Osteoblast (primary cell): ENCODE measurements at regions not wholly inside any gene's neighbourhood (a gene's known extent, or its start where the extent isn't known, plus 50 kb on each side); places are given as distances from the start of the nearest gene placed in this dataset.

Experiments
- DNase-seq: peaks from one replicate; pipeline ENCODE4 v3.0.0; 2011; ENCODE audit warnings: low spot score, mixed read lengths; ENCODE audit not compliant: insufficient read length; ENCODE audit errors: missing footprints
- H2AFZ ChIP-seq: 2 replicates; pipeline ENCODE4 v1.6.0; 2011; ENCODE audit warnings: mild to moderate bottlenecking, low read length
- H3K27ac ChIP-seq: 2 replicates; pipeline ENCODE4 v1.5.1; 2011; ENCODE audit warnings: mild to moderate bottlenecking, low read depth, low read length, moderate library complexity
- H3K27me3 ChIP-seq: 2 replicates; pipeline ENCODE4 v1.6.0; 2012; ENCODE audit warnings: mild to moderate bottlenecking, control low read depth, inconsistent platforms, low read length, moderate library complexity; ENCODE audit not compliant: insufficient read depth
- H3K36me3 ChIP-seq: 2 replicates; pipeline ENCODE4 v1.5.1; 2011; ENCODE audit warnings: mild to moderate bottlenecking, low read length, control low read depth, moderate library complexity; ENCODE audit not compliant: insufficient read depth
- H3K4me1 ChIP-seq: 2 replicates; pipeline ENCODE4 v1.5.1; 2011; ENCODE audit warnings: mild to moderate bottlenecking, low read length, control low read depth, moderate library complexity; ENCODE audit not compliant: insufficient read depth
- H3K4me2 ChIP-seq: 2 replicates; pipeline ENCODE4 v1.6.0; 2011; ENCODE audit warnings: mild to moderate bottlenecking, low read length; ENCODE audit not compliant: insufficient read depth
- H3K4me3 ChIP-seq: fragments of 200-600 bp; sonication (generic); 3 replicates; pipeline ENCODE4 v1.5.1; 2012; ENCODE audit warnings: mild to moderate bottlenecking, low read length, inconsistent platforms; ENCODE audit not compliant: insufficient read depth
- H3K79me2 ChIP-seq: 2 replicates; pipeline ENCODE4 v1.6.0; 2012; ENCODE audit warnings: mild to moderate bottlenecking, low read length, control low read depth, inconsistent platforms; ENCODE audit not compliant: insufficient read depth
- H3K9me3 ChIP-seq: 2 replicates; pipeline ENCODE4 v1.5.1; 2011; ENCODE audit warnings: low read depth, low read length, control low read depth
- H4K20me1 ChIP-seq: 2 replicates; pipeline ENCODE4 v1.6.0; 2012; ENCODE audit warnings: mild to moderate bottlenecking, low read length, control low read depth; ENCODE audit not compliant: insufficient read depth
- TF ChIP-seq, protein P1 (sequence below): IDR thresholded peaks from 2 replicates; pipeline ENCODE4 v1.5.1; 2011; ENCODE audit warnings: mild to moderate bottlenecking, low read depth, low read length, moderate library complexity; ENCODE audit errors: extremely low read depth

DNA sequence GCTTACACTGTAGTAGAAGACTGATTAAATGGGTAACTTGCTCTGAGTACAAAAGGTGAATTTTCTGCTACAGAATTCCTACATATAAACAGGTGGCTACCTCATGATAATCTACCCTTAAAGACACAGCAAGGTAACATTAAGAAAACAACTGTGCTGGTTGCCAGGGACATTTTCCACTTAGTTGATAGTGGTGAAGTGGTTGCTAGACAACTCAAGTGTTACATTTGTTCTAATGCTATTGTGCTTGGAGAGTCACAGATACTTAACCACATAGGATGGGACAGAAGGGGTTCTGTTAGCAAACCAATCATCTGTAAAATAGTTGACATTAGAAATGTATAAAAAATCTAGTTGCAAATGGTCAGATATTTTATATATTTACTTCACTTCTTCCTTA lies 870.3 kb upstream of the SEL1L start:
- Histone ChIP-seq H4K20me1 (no peaks in the 10 kb centered on the region), H2AFZ (no peak overlapping the region), H3K79me2 (no peaks in the 10 kb centered on the region), H3K4me1 (no peaks in the 10 kb centered on the region), H3K36me3 (no peaks in the 10 kb centered on the region), H3K27ac (no peak overlapping the region), H3K4me2 (no peak overlapping the region), H3K27me3 (no peaks in the 10 kb centered on the region), H3K4me3 (no peak overlapping the region), H3K9me3 (no peaks in the 10 kb centered on the region)
- no peak for DNase-seq
- TF ChIP-seq, protein P1, sequence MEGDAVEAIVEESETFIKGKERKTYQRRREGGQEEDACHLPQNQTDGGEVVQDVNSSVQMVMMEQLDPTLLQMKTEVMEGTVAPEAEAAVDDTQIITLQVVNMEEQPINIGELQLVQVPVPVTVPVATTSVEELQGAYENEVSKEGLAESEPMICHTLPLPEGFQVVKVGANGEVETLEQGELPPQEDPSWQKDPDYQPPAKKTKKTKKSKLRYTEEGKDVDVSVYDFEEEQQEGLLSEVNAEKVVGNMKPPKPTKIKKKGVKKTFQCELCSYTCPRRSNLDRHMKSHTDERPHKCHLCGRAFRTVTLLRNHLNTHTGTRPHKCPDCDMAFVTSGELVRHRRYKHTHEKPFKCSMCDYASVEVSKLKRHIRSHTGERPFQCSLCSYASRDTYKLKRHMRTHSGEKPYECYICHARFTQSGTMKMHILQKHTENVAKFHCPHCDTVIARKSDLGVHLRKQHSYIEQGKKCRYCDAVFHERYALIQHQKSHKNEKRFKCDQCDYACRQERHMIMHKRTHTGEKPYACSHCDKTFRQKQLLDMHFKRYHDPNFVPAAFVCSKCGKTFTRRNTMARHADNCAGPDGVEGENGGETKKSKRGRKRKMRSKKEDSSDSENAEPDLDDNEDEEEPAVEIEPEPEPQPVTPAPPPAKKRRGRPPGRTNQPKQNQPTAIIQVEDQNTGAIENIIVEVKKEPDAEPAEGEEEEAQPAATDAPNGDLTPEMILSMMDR = no peak

DNA sequence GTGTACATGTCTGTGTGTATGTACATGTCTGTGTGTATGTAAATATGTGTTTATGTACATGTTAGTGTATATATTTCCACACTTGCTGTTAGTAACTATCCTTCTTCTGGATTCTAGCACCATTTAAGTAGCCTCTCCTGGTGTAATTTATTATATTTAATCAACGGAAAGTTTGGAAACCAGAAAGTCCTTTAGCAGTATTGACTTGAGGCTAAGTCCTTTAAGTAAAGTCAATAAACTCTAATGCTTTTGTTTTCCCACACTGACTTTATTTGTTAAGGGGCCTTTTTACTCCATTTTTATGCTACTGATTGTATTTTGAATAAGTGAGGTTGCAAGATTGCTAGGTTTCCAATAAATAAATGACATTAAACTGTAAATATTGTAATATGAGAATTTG lies 876.4 kb upstream of the SEL1L start:
- no peaks in the 10 kb centered on the region for H3K4me1 ChIP-seq
- H3K36me3 ChIP-seq = no peaks in the 10 kb centered on the region
- no peak overlapping the region for H3K27ac ChIP-seq
- H2AFZ ChIP-seq = no peak overlapping the region
- no peaks in the 10 kb centered on the region for H3K9me3 ChIP-seq
- TF ChIP-seq, protein P1 = no peak
- no peaks in the 10 kb centered on the region for H3K79me2 ChIP-seq
- no peaks in the 10 kb centered on the region for H3K27me3 ChIP-seq
- no peak overlapping the region for H3K4me2 ChIP-seq
- no peak overlapping the region for H3K4me3 ChIP-seq
- H4K20me1 ChIP-seq = no peaks in the 10 kb centered on the region
- no peak for DNase-seq

DNA sequence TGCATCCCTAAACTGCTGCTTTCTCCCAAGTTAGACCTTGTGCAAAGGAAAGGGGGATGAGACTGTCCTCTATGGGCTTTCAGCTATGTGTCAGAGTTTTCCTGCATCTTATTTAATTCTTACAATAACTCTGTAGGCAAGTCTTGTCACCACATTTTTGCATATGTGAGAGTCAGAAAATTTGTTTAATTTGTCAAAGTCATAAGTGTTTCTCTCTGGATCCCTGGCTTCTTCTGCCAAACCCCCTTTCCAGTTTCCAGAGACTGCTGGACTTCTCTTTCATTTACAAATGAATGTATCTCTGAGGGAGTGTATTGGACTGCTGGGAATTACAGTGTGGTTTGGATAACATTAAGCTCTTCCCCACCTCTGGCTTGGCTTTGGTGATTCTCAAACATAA lies 877.6 kb upstream of the SEL1L start:
- no peak overlapping the region for H2AFZ ChIP-seq
- DNase-seq = no peak
- no peaks in the 10 kb centered on the region for H4K20me1 ChIP-seq
- no peaks in the 10 kb centered on the region for H3K79me2 ChIP-seq
- H3K27me3 ChIP-seq = no peaks in the 10 kb centered on the region
- H3K4me2 ChIP-seq = no peak overlapping the region
- H3K4me1 ChIP-seq = no peaks in the 10 kb centered on the region
- no peaks in the 10 kb centered on the region for H3K36me3 ChIP-seq
- no peak overlapping the region for H3K4me3 ChIP-seq
- H3K27ac ChIP-seq = no peak overlapping the region
- H3K9me3 ChIP-seq = no peaks in the 10 kb centered on the region
- TF ChIP-seq, protein P1 = no peak

DNA sequence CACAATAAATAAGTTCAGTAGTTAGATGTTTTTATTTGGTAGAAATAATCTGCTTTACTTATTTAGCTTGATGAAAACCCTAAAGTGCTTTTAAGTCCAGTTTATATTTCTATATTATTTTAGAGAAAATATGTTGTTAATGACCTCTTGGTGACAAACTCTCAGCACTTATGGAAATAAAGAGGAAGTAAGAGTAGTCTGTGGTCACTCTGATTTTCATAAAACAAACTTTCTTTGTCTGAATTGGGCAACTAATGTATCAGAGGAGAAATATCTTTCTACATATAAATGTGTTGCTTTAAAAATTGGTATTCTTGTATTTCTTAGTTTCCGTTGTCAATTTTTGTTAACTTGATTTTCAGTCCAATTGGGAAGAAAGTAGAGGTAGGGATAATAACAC lies 878.9 kb upstream of the SEL1L start:
- H3K27me3 ChIP-seq = no peaks in the 10 kb centered on the region
- TF ChIP-seq, protein P1 = no peak
- H3K27ac ChIP-seq = no peak overlapping the region
- no peaks in the 10 kb centered on the region for H4K20me1 ChIP-seq
- no peak overlapping the region for H3K4me2 ChIP-seq
- DNase-seq = no peak
- no peaks in the 10 kb centered on the region for H3K36me3 ChIP-seq
- H3K79me2 ChIP-seq = no peaks in the 10 kb centered on the region
- no peaks in the 10 kb centered on the region for H3K4me1 ChIP-seq
- H2AFZ ChIP-seq = no peak overlapping the region
- H3K4me3 ChIP-seq = no peak overlapping the region
- no peaks in the 10 kb centered on the region for H3K9me3 ChIP-seq
